Breast epithelium (tissue), 3 donors: ENCODE measurements at regions not wholly inside any gene's neighbourhood (a gene's known extent, or its start where the extent isn't known, plus 50 kb on each side); places are given as distances from the start of the nearest gene placed in this dataset.

Experiments
- POLR2A ChIP-seq: fragments of 450-650 bp; IDR thresholded peaks from one replicate; pipeline ENCODE4 v1.6.1; 2016; ENCODE audit warnings: antibody characterized with exemption, mild to moderate bottlenecking, moderate library complexity
- TF ChIP-seq, protein P1 (sequence below), 3 donors: fragments of 450-650 bp; IDR thresholded peaks; one replicate each; pipeline ENCODE4 v1.5.1; 2016 to 2017; ENCODE audit warnings: antibody characterized with exemption in 3 of 3, mild to moderate bottlenecking in 3 of 3, moderate library complexity in 3 of 3

DNA sequence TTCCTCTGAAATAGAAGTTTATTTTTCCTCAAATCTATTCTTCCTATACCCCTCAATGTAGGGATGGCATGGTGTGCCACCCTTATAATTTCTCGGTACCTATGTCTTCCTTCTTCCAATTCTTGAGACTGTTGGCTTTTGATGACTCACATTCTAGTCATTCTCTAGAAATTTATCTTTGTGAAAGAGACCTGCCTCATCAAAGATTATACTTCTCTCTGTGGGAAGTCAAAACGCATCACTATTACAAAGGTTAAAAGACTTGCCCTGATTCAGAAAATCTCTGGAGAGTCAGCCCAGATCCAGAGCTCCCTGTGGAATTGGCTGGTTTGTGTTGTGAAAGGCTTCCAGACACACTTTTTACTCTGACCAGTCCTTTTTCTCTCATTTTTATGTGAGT is 65.9 kb upstream of the FSTL5 start:
- no peak for TF ChIP-seq POLR2A
- TF ChIP-seq, protein P1, sequence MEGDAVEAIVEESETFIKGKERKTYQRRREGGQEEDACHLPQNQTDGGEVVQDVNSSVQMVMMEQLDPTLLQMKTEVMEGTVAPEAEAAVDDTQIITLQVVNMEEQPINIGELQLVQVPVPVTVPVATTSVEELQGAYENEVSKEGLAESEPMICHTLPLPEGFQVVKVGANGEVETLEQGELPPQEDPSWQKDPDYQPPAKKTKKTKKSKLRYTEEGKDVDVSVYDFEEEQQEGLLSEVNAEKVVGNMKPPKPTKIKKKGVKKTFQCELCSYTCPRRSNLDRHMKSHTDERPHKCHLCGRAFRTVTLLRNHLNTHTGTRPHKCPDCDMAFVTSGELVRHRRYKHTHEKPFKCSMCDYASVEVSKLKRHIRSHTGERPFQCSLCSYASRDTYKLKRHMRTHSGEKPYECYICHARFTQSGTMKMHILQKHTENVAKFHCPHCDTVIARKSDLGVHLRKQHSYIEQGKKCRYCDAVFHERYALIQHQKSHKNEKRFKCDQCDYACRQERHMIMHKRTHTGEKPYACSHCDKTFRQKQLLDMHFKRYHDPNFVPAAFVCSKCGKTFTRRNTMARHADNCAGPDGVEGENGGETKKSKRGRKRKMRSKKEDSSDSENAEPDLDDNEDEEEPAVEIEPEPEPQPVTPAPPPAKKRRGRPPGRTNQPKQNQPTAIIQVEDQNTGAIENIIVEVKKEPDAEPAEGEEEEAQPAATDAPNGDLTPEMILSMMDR (IDR thresholded peaks at IDR 0.05), result no peak
